HS-27A (cell line): ENCODE measurements at regions not wholly inside any gene's neighbourhood (a gene's known extent, or its start where the extent isn't known, plus 50 kb on each side); places are given as distances from the start of the nearest gene placed in this dataset.
"Not testable (repeated sequence)": the region's sequence is repeated elsewhere in the genome, so short reads cannot be mapped to it uniquely, and the experiment has no call there.

Experiments used
- DNase-seq: peaks from one replicate; pipeline ENCODE4 v3.0.0-alpha.2; 2012; ENCODE audit warnings: low read depth, missing footprints

DNA sequence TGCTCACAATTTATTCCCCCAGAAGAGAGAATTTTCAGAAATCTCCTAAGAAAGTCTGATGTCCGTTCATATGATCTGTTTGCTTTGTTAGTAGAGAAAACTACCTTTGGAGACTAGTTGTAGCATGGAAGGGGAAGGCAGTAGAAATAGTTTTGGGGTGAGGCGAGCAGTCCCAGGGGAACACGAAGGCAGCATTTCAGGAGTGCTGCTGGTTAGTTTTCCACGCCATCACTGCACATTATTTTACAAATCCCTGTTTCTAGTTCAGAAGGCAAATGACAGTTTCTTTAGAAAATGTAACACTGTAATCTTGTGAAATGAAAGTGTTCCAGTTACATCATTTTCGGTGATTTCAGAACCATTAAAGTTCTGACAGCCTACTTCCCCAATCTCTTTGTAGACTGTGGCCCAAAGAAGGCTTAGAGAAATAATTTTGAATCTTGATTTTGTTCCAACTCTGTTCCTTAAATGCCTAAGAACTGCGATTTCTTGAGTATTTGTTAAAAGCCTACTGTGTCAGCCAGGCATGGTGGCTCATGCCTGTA lies 123.8 kb downstream of the LAT start:
- DNase-seq = not testable (repeated sequence)

DNA sequence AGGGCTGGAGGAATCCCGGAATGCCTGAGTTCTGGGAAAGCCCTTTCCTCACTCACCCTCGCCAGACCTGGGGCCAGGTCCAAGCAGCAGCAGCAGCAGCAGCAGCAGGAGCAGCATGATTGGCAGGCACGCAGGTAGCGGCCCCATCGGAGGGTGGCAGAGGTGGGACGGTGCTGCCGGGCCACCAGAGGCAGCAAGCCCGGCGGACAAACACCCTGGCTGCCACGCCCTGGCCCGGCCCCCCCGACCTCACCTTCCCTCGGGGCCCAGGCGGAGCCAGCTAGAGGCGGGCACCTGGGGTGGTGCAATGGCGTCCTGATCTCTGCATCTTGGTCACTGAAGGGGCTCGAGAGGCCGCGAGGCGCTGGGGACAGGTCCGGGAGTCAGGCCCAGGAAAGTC lies 122.4 kb downstream of the LAT start:
- no peak for DNase-seq

DNA sequence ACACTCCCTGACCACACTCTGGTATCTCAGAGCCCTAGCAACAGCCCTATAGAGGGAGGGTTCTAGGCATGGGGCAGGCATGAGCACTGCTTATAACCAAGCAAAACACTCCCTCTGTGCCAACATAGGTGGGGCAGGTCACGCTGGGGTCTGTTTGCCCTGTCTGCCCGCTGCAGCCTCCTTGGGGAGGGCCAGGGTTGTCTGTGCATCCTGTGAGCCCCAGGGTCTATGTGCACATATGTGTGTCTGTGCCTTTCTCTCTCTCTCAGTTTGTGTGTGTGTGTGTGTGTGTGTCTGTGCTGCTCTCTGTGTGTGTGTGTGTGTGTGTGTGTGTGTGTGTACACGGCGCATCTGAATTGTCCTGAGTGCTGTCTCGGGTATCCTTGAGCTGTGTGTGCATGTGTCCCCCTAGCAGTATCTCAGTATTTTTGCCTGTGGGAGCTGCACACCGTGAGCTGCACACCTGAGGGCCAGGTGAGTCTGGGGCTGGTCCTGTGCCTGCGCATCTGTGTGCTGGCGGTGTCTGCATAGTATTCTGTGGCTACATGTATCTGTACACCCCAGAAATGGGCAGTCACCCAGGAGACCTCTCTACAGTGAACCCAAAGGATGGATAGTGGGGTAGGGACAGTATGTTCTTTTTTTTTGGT lies 121.5 kb downstream of the LAT start:
- not testable (repeated sequence) for DNase-seq

DNA sequence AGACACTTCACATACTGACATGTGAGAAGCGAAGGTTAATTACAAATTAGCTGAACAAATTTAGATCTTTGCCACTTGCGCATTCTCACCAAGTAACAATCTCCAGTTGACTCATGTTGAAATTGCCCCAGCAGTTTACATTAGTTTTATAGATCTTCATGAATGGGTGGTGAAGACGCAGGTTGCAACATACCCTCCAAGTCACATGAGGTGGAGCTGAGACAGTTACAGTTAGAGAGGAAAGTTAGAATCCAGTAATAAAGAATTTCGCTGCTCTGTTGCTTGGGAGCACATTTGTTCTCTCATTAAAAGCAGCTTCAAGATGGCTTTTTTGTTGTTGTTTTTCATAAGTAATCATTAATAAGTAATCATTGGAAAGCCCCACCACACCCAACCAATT lies 119.7 kb downstream of the LAT start:
- DNase-seq = not testable (repeated sequence)

DNA sequence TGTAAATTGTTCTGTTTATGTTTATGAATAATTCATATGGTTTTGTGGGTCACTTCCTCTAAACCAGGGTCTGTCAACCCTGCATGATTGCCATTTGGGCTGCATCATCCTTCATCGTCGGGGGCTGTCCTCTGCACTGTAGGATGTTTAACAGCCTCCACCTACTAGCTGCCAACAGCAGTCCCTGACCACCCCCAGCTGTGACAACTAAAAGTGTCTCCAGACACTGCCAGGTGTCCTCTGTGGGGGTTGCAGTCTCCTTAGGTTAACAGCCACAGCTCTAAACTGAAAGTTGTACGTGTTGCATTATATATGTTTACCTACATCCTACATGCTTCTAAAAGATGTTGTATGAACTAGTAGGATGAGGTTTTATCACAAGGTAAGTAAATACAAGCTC lies 113.1 kb downstream of the LAT start:
- DNase-seq = not testable (repeated sequence)

DNA sequence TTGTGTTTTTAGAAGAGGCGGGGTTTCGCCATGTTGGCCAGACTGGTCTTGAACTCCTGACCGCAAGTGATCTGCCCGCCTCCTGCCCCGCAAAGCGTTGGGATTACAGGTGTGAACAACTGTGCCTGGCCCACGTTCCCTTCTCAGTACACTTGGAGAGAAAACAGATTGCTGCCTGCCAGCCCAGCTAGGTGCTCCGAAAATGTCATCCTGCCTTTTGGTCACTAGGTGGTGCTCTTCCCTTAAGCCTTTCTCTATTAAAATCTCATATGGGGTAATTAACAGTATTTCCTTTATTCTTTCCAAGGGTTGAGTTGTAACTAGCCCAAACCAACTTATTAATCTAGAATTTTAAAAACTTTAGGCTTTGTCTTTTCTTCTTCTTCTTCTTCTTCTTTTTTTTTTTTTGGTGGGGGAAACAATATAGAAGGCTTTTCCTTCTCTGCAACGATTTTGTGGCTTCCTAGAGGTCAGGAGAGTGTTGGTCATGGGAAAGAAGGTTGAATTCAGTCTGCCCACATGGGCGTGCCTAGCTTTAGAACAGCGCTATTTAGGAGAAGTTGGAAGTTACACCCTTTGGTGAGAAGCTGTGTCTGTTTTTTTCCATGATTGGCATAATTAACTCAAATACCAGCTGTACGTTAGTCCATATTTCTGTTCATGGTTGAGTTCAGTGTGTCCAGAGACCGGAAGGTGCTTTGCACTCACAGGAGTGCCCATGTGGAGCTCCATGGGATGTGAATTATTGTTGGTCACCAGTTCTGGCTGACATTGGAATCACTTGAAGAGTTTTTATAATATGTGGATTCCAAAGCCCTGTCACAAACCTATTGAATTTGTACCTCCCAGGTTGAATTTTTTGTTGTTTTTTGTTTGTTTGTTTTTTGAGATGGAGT lies 110.1 kb downstream of the LAT start:
- DNase-seq = not testable (repeated sequence)

DNA sequence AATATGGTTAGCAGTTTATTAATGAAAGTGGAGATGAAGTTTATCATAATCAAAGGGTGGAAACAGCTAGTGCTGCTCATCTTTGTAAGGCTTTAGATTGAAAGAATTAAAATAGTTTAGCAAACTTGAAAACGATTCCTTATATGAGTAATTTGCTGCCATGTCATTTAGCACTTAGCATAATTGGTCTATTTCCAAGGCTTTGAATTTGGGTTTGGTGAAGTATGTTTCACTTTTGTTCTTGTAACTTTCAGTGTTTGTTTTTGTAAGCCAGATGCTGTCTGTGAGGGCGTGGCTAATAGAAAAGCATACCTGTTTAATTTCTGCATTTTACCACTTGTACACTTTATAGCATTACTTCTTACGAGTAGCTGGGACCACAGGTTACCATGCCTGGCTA lies 109.5 kb downstream of the LAT start:
- DNase-seq = not testable (repeated sequence)

DNA sequence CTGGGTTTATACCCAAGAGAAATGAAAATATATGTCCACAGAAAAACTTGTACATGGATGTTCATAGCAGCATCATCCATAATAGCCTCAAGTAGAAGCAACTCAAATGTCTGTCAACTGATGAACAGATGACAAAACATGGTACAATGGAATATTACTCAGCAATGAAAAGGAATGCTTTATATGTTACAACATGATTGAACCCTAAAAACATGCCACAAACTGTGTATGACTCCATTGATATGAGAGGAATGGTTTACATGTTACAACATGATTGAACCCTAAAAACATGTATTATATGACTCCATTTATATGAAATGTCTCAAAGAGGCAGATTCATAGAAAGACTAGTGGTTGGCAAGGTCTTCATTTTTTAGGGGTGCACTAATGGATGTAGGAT lies 104.8 kb downstream of the LAT start:
- DNase-seq = not testable (repeated sequence)

DNA sequence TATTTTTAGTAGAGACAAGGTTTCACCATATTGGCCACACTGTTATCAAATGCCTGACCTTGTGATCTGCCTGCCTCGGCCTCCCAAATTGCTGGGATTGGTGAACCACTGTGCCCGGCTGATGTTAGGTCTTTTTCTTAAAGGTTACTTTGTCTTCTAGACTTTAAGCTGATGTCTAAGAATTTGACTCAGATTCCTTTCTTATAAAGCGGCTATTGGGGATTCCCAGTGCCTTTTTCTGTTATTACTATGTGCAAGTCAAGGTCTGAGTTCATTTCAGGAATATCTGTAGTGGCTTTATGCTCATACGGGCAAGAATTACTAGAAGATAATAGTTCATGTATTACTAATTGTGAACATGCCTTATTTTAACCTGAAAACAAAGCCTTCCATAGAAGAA lies 102.8 kb downstream of the LAT start:
- not testable (repeated sequence) for DNase-seq

DNA sequence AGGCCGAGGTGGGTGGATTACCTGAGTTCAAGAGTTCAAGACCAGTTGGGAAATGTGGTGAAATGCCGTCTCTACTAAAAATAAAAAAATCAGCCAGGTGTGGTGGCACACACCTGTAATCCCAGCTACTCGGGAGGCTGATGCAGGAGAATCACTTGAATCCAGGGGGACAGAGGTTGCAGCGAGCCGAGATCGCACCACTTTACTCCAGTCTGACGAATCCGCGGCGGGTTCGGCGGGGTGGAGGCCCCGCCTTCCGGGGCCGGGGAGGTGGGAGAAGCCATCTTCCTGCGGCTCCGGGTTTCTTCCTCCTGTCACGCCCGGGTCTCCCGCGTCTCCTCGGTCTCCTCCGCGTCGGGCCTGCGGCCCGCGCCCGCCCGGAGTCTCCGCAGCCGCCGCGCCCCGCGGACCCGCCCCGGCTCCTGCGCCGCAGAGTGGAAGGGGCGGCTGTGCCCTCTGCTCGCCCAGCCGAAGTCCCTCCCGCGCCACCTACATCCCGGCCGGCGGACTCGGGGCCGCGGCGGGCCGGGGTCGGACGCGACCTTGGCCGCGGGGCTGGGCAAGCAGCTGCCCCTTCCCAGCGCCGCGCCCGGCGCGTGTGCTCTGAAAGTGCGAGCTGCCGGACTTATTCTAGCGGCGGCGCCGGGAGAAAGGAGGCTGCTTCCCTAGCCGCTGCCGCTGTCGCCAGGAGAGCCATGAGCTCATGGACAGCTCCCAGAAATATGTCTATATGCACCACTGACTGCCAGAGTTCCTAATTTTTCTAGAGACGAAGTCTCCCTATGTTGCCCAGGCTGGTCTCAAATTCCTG lies 97.2 kb downstream of the LAT start:
- not testable (repeated sequence) for DNase-seq

DNA sequence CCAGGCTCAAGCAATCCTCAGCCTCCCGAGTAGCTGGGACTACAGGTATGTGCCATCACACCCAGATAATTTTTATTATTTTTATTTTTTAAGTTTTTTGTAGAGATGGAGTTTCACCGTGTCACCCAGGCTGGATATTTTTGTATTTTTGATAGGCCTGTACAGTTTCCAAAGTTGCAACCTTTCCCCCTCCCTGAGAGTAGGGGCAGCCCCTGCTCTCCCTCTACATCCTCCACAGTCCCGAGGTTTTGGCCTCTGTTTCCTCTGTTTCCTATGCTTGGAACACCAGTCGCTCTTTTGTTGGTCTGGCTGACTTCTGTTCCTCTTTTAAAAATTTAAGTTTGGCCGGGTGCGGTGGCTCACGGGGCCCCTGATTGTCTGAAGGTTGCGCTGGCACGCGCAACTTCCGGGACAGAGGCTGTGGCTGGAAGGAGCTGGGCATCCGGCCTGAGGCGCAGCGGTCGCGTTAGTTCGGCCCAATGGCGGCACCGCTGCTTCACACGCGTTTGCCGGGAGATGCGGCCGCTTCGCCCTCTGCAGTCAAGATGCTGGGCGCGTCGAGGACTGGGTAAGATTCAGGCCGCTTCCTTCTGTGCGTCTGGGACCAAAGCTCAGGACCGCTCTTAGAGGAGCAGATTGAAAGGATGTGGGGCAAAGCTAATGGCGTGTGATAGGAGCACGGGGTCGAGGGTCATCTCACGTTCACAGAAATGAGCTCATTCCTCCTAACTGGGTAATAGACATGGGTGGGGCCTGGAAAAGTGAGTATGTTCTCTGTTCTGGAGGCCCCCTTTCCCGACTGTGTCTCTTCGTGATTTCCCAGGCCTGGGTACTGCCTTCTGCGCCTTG lies 89.9 kb downstream of the LAT start:
- not testable (repeated sequence) for DNase-seq

DNA sequence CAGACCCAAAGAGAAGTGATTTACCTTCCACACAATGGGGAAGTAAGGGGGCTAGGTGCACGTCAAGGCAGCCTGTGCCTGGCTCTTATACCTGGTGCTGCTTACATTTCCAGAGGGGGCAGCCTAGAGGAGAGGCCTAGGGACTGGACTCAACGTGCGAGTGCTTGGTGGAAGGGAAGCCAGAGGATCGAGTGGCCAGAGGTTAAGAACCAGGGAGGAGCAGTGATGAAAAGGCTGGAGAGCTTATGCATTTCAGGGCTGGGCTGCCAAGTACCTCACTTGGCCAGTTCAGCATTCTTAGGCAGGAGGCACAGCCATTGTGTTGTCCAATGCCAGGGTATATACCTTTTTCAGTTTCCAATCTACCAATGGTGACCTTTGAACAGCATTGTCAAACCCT lies 77.4 kb downstream of the LAT start:
- DNase-seq = not testable (repeated sequence)

DNA sequence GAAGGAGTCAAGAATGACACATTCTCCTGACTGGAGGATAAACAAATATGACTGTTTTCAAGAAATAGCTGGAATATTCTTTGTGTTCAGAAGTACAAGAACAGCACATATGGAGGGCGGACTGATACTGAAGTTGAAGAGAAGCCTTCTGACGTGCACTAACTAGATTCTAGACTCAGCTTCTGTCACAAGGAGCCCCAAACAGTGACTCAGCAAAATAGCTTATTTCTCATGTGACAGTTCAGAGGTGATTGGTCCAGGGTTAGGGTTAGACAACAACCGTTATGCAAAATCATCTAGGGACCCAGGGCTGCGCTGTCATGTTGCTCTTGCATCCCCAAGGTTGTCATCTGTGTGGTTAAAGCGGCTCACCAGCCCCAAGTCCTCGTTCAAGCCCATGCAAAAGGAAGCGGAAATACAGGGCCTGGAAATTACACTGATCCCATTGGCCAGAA lies 76.6 kb downstream of the LAT start:
- DNase-seq = not testable (repeated sequence)

DNA sequence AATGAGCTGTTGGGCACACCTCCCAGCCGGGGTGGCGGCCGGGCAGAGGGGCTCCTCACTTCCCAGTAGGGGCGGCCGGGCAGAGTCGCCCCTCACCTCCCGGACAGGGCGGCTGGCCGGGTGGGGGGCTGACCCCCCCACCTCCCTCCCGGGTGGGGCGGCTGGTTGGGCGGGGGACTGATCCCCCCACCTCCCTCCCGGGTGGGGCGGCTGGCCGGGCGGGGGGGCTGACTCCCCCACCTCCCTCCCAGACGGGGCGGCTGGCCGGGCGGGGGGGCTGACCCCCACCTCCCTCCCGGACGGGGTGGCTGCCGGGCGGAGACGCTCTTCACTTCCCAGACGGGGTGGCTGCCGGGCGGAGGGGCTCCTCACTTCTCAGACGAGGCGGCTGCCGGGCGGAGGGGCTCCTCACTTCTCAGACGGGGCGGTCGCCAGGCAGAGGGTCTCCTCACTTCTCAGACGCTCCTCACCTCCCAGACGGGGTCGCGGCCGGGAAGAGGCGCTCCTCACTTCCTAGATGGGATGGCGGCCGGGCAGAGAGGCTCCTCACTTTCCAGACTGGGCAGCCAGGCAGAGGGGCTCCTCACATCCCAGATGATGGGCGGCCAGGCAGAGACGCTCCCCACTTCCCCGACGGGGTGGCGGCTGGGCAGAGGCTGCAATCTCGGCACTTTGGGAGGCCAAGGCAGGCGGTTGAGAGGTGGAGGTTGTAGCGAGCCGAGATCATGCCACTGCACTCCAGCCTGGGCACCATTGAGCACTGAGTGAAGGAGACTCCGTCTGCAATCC lies 75.4 kb downstream of the LAT start:
- not testable (repeated sequence) for DNase-seq

DNA sequence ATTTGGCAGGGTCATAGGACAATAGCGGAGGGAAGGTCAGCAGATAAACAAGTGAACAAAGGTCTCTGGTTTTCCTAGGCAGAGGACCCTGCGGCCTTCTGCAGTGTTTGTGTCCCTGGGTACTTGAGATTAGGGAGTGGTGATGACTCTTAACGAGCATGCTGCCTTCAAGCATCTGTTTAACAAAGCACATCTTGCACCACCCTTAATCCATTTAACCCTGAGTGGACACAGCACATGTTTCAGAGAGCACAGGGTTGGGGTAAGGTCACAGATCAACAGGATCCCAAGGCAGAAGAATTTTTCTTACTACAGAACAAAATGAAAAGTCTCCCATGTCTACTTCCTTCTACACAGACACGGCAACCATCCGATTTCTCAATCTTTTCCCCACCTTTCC lies 74.7 kb downstream of the LAT start:
- DNase-seq = not testable (repeated sequence)
